Endodermal cell (in vitro differentiated cells): ENCODE measurements at regions not wholly inside any gene's neighbourhood (a gene's known extent, or its start where the extent isn't known, plus 50 kb on each side); places are given as distances from the start of the nearest gene placed in this dataset.

Experiments
- DNase-seq: peaks from one replicate; pipeline ENCODE4 v3.0.0-alpha.2; 2017
- H3K27ac ChIP-seq: 2 replicates; pipeline ENCODE4 v1.5.1; 2013; ENCODE audit warnings: mild to moderate bottlenecking, low read depth, low read length, moderate library complexity
- H3K27me3 ChIP-seq: 2 replicates; pipeline ENCODE4 v1.6.1; 2013; ENCODE audit warnings: mild to moderate bottlenecking, low read length, moderate library complexity; ENCODE audit not compliant: insufficient read depth, control insufficient read depth, poor library complexity, severe bottlenecking
- H3K36me3 ChIP-seq: 2 replicates; pipeline ENCODE4 v1.7.0; 2013; ENCODE audit warnings: mild to moderate bottlenecking, low read length, moderate library complexity; ENCODE audit not compliant: control insufficient read depth, insufficient read depth
- H3K4me1 ChIP-seq: one replicate; pipeline ENCODE4 v1.7.0; 2013; ENCODE audit warnings: low read length; ENCODE audit not compliant: control insufficient read depth, insufficient read depth
- H3K4me3 ChIP-seq: 2 replicates; pipeline ENCODE4 v1.5.1; 2013; ENCODE audit warnings: mild to moderate bottlenecking, low read length, moderate library complexity
- H3K9ac ChIP-seq: 2 replicates; pipeline ENCODE4 v1.6.1; 2013; ENCODE audit warnings: mild to moderate bottlenecking, low read length, moderate library complexity; ENCODE audit not compliant: poor library complexity, severe bottlenecking; ENCODE audit errors: extremely low read depth
- H3K9me3 ChIP-seq: 2 replicates; pipeline ENCODE4 v1.6.1; 2013; ENCODE audit warnings: mild to moderate bottlenecking, low read length, moderate library complexity; ENCODE audit not compliant: control insufficient read depth
- H3K27ac Mint-ChIP-seq: 2 replicates; pipeline ENCODE4 v1.8.0; 2020; ENCODE audit warnings: mixed read lengths
- H3K27me3 Mint-ChIP-seq: 2 replicates; pipeline ENCODE4 v1.8.0; 2021; ENCODE audit warnings: mild to moderate bottlenecking, mixed read lengths; ENCODE audit not compliant: insufficient read depth
- H3K36me3 Mint-ChIP-seq: 2 replicates; pipeline ENCODE4 v1.8.0; 2020; ENCODE audit warnings: low read depth, mixed read lengths
- H3K4me1 Mint-ChIP-seq: 2 replicates; pipeline ENCODE4 v1.8.0; 2020; ENCODE audit warnings: mixed read lengths
- H3K4me3 Mint-ChIP-seq: 2 replicates; pipeline ENCODE4 v1.8.0; 2020; ENCODE audit warnings: mild to moderate bottlenecking, moderate library complexity, mixed read lengths
- H3K9me3 Mint-ChIP-seq: 2 replicates; pipeline ENCODE4 v1.8.0; 2020; ENCODE audit warnings: mild to moderate bottlenecking, mixed read lengths
- WGBS, 2 experiments: methylation state at CpG; one replicate each; pipeline versions ENCODE4 v1.1.5 to v1.1.7; 2013; ENCODE audit warnings: missing lambda C conversion rate in 2 of 2, mixed read lengths in 1 of 2; ENCODE audit not compliant: insufficient coverage in 1 of 2, insufficient read length in 1 of 2; 5-methylcytosine and 5-hydroxymethylcytosine counted together
- TF ChIP-seq, protein P1 (sequence below): fragments of 200-600 bp; sonication (generic); conservative IDR thresholded peaks from 2 replicates; pipeline ENCODE4 v1.5.0; 2021; ENCODE audit warnings: antibody characterized with exemption, mild to moderate bottlenecking

GRCh38 chr7:45417735-45418134 lies 156.4 kb upstream of the ADCY1 start:
- H3K36me3 ChIP-seq: no peaks in the 10 kb centered on the region
- H3K27me3 Mint-ChIP-seq: peaks cover 4% of the 10 kb centered on the region

DNA sequence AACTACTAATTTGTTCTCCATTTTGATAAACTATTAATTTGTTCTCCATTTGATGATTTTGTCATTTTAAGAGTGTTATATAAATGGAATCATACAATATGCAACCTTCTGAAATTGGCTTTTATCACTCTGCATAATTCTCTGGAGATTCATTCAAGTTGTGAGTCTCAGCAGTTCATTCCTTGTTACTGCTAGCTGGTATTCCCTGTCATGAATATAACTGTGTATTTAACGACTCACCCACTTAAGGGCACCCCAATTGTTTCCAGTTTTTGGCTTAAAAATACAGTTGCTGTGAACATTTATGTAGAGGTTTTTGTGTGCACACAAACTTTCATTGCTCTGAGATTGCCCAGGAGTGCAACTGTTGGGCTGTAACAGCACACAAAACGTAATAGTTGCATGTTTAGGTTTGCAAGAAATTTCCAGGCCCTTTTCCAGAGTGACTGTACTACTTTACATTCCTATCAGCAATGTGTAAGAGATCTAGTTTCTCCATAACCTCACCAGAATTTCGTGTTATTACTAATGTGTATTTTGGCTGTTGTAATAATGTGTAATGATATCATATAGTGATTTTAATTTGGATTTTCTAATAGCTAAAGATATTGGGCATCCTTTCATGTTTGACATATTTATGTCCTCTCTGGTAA lies 153.2 kb upstream of the ADCY1 start:
- no peak overlapping the region for H3K27ac Mint-ChIP-seq
- 88 to 93% methylated on average over 2 to 3 of the region's 3 CpGs for WGBS, 2 experiments
- Histone ChIP-seq H3K4me1 (no peaks in the 10 kb centered on the region), H3K36me3 (no peaks in the 10 kb centered on the region), H3K4me3 (no peak overlapping the region), H3K9ac (no peak overlapping the region), H3K27ac (no peak overlapping the region), H3K27me3 (no peaks in the 10 kb centered on the region), H3K9me3 (no peaks in the 10 kb centered on the region)
- peaks cover 6% of the 10 kb centered on the region for H3K27me3 Mint-ChIP-seq
- H3K36me3 Mint-ChIP-seq: no peaks in the 10 kb centered on the region
- TF ChIP-seq, protein P1, sequence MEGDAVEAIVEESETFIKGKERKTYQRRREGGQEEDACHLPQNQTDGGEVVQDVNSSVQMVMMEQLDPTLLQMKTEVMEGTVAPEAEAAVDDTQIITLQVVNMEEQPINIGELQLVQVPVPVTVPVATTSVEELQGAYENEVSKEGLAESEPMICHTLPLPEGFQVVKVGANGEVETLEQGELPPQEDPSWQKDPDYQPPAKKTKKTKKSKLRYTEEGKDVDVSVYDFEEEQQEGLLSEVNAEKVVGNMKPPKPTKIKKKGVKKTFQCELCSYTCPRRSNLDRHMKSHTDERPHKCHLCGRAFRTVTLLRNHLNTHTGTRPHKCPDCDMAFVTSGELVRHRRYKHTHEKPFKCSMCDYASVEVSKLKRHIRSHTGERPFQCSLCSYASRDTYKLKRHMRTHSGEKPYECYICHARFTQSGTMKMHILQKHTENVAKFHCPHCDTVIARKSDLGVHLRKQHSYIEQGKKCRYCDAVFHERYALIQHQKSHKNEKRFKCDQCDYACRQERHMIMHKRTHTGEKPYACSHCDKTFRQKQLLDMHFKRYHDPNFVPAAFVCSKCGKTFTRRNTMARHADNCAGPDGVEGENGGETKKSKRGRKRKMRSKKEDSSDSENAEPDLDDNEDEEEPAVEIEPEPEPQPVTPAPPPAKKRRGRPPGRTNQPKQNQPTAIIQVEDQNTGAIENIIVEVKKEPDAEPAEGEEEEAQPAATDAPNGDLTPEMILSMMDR: no peak
- no peaks in the 10 kb centered on the region for H3K4me1 Mint-ChIP-seq
- no peaks in the 10 kb centered on the region for H3K9me3 Mint-ChIP-seq
- no peak for DNase-seq
- no peak overlapping the region for H3K4me3 Mint-ChIP-seq

More at GRCh38 chr7:45417735-45418134, 156.4 kb upstream of the ADCY1 start:
- Mint-ChIP-seq H3K36me3 (no peaks in the 10 kb centered on the region), H3K27ac (no peak overlapping the region), H3K4me1 (no peaks in the 10 kb centered on the region), H3K9me3 (peaks cover 3% of the 10 kb centered on the region), H3K4me3 (no peak overlapping the region)
- H3K9ac ChIP-seq: no peak overlapping the region
- no peaks in the 10 kb centered on the region for H3K4me1 ChIP-seq
- no peak for DNase-seq
- no peaks in the 10 kb centered on the region for H3K9me3 ChIP-seq
- TF ChIP-seq, protein P1: no peak
- H3K27ac ChIP-seq: no peak overlapping the region
- H3K4me3 ChIP-seq: no peak overlapping the region
- H3K27me3 ChIP-seq: no peaks in the 10 kb centered on the region
- WGBS, 2 experiments: 94 to 98% methylated on average over 3 of the region's 3 CpGs

GRCh38 chr7:45421806-45422205 lies 152.4 kb upstream of the ADCY1 start:
- Mint-ChIP-seq H3K27me3 (peaks cover 6% of the 10 kb centered on the region), H3K27ac (no peak overlapping the region), H3K9me3 (no peaks in the 10 kb centered on the region), H3K4me3 (no peak overlapping the region), H3K36me3 (no peaks in the 10 kb centered on the region), H3K4me1 (no peaks in the 10 kb centered on the region)
- no peak for DNase-seq
- Histone ChIP-seq H3K27ac (no peak overlapping the region), H3K9ac (no peak overlapping the region), H3K36me3 (no peaks in the 10 kb centered on the region), H3K4me3 (no peak overlapping the region), H3K4me1 (no peaks in the 10 kb centered on the region), H3K9me3 (no peaks in the 10 kb centered on the region), H3K27me3 (no peaks in the 10 kb centered on the region)
- TF ChIP-seq, protein P1: no peak
- 86% methylated on average over 1 of the region's 1 CpG; no CpG with 5 or more reads in 1 of the 2 experiments for WGBS, 2 experiments
